ENCODE measurements at regions not wholly inside any gene's neighbourhood (a gene's known extent, or its start where the extent isn't known, plus 50 kb on each side); places are given as distances from the start of the nearest gene placed in this dataset.
"Not testable (repeated sequence)": the region's sequence is repeated elsewhere in the genome, so short reads cannot be mapped to it uniquely, and the experiment has no call there.

DNA sequence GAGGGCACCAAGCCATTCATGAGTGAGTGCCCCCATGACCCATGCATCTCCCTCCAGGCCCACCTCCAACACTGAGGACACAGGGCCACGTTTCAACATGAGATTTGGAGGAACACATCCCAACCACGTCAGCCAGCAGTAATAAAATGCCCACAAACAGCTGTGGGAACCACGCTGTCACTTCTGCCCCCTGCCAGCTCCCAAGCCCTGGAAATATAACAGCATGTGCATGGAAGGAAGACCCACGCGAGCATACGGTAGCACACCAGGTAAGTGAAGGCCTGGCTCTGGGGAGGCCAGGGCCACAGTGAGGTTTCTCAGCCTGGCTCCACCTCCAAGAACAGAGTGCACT lies 168.9 kb upstream of the PFKP start:
- H3K4me3 ChIP-seq (ENCODE audit: low read depth, low read length): no peak overlapping the region
- TF ChIP-seq, protein P1, sequence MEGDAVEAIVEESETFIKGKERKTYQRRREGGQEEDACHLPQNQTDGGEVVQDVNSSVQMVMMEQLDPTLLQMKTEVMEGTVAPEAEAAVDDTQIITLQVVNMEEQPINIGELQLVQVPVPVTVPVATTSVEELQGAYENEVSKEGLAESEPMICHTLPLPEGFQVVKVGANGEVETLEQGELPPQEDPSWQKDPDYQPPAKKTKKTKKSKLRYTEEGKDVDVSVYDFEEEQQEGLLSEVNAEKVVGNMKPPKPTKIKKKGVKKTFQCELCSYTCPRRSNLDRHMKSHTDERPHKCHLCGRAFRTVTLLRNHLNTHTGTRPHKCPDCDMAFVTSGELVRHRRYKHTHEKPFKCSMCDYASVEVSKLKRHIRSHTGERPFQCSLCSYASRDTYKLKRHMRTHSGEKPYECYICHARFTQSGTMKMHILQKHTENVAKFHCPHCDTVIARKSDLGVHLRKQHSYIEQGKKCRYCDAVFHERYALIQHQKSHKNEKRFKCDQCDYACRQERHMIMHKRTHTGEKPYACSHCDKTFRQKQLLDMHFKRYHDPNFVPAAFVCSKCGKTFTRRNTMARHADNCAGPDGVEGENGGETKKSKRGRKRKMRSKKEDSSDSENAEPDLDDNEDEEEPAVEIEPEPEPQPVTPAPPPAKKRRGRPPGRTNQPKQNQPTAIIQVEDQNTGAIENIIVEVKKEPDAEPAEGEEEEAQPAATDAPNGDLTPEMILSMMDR (IDR thresholded peaks at IDR 0.05; ENCODE audit: low read depth, low read length): no peak

DNA sequence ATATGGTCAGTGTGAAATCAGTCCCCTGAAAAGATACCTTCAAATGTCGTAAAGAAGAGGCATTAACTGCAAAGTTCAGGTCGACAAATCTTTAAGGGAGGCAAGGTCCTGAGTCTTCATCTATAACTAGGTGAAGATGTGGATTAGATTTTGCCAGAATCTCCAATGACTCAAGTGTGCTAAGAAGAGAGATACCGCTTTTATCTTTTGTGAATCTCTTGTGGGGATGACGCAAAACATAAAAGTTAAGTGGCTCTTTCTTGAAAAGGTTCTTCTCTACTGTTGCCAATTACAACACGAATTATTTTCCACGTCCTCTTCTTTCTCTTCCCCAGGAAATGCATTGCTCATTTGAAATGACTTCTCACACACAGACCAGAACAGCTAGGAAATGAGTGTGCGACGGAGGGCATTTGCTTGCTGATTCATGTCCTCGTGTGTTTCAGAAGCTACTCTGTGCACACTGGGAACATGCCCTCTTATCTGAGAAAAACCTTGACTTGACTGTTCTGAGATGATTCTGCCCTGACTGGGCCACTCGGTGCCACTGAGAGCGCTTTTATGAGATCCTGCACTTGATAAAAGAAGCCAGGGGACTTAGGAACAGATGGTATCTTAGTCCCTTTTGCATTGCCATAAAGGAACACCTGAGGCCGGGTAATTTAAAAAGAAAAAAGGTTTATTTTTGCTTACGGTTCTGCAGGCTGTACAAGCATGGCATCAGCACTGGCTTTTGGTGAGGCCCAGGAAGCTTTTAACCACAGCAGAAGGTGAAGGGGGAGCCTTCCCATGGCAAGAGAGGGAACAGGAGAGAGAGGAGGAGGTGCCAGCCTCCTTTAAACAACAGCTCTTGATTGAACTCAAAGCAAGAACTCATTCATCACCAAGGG lies 169.5 kb upstream of the PFKP start:
- TF ChIP-seq, protein P1 (IDR thresholded peaks at IDR 0.05; ENCODE audit: low read depth, low read length): no peak
- H3K4me3 ChIP-seq (ENCODE audit: low read depth, low read length): no peak overlapping the region

DNA sequence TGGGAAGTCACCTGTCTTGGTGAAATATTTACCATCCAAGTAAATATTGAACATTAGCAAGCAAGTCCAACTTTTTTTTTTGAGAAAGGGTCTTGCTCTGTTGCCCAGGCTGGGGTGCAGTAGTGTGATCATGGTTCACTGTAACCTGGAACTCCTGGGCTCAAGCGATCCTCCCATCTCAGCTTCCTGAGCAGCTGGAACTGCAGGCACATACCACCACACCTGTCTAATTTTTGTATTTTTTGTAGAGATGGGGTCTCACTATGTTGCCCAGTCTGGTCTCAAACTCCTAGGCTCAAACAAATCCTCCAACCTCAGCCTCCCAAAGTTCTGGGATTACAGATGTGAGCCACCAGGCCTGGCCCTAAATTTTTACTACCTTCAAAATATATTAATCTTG lies 171.0 kb upstream of the PFKP start:
- H3K4me3 ChIP-seq (ENCODE audit: low read depth, low read length): not testable (repeated sequence)

DNA sequence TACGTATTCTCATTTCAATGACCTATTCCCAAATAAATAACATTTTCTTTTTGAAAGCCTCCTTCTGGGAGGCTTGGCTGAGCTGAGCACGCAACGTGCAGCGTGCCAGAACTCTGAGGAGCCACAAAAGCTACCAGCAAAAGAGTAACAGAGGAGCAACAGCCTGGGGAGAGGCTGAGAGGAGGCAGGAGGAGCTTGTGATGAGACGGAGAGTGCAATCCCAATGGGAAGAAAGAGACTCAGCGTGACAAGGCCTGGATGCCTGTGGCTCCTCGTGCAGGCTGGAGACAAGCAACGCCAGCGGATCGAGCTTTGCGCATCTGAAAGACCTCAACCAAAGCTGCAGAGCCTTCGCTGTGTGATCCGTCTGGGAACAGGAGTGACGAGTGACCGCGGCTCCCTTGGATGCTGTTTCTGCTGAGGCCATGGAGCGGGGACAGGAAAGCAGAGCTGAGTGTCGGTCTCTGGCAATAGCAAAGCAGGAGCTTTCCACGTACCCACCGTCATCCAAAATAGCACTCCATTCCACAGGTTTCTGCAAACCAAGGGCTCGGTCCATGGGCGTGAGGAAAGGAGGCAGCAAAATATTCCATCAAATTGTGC lies 171.7 kb upstream of the PFKP start:
- TF ChIP-seq, protein P1 (IDR thresholded peaks at IDR 0.05; ENCODE audit: low read depth, low read length): no peak
- H3K4me3 ChIP-seq (ENCODE audit: low read depth, low read length): no peak overlapping the region

DNA sequence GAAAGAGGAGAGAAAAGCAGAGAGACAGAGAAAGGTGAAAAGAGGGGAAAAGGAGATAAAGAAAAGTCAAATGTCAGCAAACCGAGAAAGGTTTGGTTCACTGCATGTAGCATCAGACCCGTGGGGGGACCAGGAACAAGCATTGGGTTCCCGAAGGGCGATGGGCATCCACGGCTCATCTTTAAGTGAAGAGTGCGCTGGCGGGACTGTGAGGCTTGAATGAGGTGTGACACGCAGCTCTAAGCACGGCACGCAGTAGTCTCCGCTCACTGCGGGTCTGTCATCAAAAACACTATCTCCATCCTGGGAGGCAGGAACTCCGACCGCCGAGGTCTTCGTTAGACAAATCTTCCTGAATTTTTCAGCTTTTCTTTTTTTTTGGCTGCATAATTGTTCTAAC lies 173.4 kb upstream of the PFKP start:
- no peak overlapping the region for H3K4me3 ChIP-seq (ENCODE audit: low read depth, low read length)
- TF ChIP-seq, protein P1 (IDR thresholded peaks at IDR 0.05; ENCODE audit: low read depth, low read length): no peak

DNA sequence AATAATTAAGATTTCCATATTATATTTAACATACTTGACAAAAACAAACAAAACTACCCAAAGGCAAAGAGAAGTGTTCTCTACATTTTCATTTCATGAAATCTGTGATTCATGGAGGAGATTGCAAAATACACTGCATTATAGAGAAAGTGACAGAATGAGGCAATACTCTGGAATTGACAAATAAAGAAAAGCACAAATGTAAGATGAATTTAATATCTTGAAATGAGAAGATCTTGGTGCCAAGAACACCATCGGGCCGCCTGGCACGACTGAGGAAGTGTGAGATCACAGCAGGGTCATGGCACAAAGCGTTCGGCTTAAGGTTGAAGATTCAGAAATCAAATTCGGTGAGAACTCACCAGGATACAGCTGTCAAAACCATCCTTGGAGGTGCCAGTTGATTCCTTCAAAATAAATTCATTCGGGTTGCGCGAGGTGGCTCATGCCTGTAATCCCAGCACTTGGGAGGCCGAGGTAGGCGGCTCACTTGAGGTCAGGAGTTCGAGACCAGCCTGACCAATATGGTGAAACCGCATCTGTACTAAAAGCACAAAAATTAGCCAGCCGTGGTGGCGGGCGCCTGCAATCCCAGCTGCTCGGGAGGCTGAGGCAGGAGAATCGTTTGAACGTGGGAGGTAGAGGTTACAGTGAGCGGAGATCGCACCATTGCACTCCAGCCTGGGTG lies 174.0 kb upstream of the PFKP start:
- TF ChIP-seq, protein P1 (IDR thresholded peaks at IDR 0.05; ENCODE audit: low read depth, low read length): no peak
- no peak overlapping the region for H3K4me3 ChIP-seq (ENCODE audit: low read depth, low read length)

DNA sequence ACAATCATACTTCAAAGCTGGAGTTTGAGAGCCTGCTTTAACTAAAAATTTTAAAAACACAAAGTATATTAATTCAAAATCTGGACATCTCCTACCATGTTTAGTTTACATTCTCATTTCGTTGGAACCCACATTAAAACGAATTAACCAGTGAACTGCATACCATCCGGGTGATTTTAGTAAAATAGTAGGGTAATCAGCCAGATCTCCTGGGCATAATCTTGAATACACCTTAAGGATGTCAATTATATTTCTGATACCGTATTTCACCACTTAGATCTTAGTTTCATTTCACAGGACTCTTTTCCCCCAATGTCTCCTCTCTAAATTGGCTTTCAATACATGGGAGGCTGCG lies 175.6 kb upstream of the PFKP start:
- TF ChIP-seq, protein P1 (IDR thresholded peaks at IDR 0.05; ENCODE audit: low read depth, low read length): no peak
- no peak overlapping the region for H3K4me3 ChIP-seq (ENCODE audit: low read depth, low read length)

Measured in WI38 (cell line).